ENCODE measurements at regions not wholly inside any gene's neighbourhood (a gene's known extent, or its start where the extent isn't known, plus 50 kb on each side); places are given as distances from the start of the nearest gene placed in this dataset.

DNA sequence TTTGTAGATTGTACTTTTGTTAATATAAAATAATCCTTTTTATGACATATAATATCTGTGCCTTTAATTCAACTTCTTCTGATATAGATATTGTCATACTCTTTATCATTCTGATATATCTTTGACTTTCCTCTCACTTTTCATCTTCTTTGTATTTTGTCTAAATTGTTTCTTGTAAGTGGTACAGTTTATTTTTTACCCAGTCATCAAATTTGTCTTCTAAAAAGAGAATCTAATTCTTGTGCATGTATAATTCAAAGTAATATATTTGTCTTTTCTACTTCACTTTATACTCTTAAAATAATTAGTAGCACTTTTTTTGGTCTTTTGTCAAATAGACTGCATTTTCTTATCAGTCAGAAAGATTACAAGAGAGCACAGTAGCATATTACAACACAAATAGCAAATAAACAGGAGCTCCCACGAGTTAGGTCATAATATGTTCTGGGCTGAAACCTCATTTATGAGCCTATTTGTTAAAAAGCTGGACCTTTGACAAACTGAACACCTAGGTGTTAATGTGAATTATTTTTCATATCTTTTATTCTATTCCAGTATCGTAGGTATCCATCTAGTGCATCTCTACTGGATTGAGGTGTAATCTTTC lies 379.7 kb upstream of the B3GALT2 start:
- intact Hi-C loops (cut with DNase I), result no loop called here
- DNase-seq (ENCODE audit: low spot score), result no peak

DNA sequence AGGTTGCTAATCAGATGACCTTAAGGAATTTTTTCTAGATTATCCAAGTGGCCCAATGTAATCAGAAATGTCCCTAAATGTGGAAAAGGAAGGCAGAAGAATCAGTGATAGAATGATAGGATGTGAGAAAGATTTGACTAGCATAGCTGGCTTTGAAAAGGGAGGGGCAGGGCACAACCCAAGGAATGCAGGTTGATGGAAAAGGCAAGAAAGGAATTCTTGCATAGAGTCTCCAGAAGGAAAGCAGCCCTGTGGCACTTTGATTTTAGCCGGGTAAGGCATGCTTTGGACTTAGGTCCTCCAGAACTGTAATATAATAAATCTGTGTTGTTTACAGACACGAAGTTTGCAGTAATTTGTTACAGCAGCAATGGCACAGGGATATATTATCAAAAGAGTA lies 375.7 kb upstream of the B3GALT2 start:
- DNase-seq (ENCODE audit: low spot score), result no peak
- intact Hi-C loops (cut with DNase I), result no loop called here

DNA sequence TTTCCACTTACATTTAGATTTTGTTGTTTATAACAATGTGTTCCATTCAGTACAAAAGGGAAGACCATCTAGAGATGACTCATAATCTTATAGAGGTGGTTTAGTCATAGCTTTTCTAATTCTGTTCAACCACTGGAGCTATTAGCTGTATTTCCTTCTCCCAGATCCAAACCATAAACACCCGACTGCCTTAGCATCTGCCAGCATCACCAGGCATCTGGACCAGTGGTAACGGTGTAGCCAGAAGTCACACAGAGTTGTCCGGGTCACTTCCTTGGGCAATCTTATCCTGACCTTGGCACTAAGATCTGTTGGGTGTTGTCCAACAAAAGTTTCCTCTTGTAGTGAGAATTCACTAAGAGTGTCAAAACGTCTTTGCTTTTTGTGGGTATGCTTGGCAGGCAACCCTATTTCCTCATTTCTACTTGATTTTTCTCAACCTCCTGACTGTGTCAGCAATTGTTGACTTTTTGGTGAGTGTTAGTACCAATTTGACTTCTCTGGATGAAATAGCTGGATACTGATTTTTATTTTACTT lies 372.1 kb upstream of the B3GALT2 start:
- DNase-seq (ENCODE audit: low spot score), result no peak
- intact Hi-C loops (cut with DNase I), result no loop called here

DNA sequence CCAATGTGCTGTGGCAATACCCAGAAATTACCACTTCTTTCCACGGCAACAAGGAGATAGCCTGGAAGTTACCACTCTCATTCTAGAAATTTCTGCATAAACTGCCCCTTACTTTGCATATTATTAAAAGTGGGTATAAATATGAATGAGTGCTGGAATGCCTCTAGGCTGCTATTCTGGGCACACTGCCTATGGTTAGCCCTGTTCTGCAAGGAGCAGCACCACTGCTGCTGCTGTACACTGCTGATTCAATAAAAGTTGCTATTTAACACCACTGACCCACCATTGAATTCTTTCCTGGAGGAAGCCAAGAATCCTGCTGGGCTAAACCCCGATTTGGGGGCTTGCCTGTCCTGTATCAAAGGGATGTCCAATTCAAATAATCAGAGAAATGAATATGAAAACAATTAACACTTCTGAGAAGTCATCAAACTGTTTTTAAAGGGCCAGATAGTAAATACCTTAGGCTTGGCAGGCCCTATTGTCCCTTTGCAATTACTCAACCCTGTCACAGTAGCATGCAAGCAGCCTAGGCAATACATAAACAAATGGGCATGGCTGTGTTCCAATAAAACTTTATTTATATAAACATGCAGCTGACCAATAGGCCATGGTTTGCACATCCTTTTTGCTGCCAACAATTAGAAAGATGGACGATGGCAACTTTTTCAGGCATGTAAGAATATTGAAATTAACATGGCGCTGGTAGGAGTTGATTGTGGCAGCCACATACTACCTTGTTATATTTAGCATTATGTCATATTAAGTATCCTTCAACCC lies 369.4 kb upstream of the B3GALT2 start:
- intact Hi-C loops (cut with DNase I), result no loop called here

DNA sequence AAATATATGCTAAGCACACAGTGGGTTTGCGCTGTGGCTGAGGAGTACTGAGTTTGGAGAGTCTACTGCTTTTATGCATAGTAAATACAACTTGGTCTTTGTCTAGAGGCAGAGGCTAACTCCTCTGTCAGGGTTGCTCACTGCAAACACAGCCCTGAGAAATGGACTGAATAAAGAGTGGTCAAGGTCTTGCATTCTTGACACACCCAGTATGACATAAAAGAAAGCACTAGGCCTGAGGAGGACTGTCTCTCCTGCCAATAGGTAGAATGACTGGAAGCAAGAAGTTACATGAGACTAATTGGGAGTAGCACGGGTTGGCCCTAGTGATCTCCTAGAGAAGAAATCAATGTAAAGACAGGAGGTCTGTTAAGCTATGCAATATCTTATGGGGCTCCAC lies 367.2 kb upstream of the B3GALT2 start:
- DNase-seq (ENCODE audit: low spot score), result no peak

More for the DNA sequence above, 369.4 kb upstream of the B3GALT2 start:
- no peak for DNase-seq (ENCODE audit: low spot score)

DNA sequence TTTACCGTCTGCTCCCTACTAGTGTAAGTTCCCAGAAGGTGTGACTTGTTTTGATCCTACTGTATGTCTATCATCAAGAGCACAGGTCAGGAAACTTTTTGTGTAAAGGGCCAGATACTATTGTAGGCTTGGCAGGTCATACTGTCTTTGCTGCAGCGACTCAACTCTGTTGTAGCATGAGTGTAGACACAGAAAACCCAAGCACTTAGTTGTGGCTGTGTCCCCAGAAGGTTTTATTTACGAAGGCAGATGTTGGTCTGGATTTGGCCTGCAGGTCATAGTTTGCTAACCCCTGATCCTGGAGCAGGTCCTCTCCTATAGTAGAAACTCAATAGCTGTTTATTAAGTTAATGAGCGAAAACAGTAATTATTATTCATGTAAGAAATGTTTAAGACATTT lies 365.9 kb upstream of the B3GALT2 start:
- intact Hi-C loops (cut with DNase I), result no loop called here
- DNase-seq (ENCODE audit: low spot score), result no peak

More for the DNA sequence above, 367.2 kb upstream of the B3GALT2 start:
- intact Hi-C loops (cut with DNase I), result no loop called here

DNA sequence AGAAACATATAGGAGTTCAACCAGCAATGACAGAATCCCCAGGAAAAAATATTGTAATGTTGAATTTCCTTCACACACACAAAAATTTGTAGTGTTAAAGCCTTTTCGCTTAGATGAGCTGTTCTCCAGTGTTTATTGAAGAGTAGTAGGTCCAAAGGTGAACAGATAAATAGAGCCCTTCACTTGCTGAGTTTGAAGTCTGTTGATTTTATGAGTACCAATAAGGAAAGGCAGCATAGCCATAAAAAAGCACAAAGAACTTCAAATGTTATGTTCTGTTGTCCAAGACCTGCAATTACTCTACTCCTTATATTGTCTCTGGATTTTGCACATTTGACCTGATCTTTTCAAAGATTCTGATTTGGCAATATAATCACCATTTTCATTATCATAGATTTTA lies 362.7 kb upstream of the B3GALT2 start:
- intact Hi-C loops (cut with DNase I), result no loop called here
- no peak for DNase-seq (ENCODE audit: low spot score)

DNA sequence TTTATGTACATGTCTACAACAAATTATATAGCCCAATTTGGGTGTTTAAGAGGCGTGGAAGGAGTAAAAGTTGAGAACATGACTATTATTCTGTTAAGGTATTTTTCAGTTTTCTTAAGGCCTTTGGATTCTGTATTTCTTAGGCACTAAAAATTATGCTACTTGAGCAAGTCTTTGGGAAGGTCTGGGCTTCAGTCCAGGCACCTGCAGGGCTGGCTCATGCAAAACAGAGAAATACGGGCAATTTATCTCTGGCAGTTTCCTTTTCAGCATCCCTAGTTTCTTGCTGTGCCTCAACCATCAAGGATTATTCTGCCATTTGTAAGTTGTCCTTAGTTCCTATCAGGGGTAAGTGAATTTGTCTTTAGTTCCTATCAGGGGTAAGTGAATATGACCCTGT lies 358.8 kb upstream of the B3GALT2 start:
- DNase-seq (ENCODE audit: low spot score), result no peak
- intact Hi-C loops (cut with DNase I), result no loop called here

DNA sequence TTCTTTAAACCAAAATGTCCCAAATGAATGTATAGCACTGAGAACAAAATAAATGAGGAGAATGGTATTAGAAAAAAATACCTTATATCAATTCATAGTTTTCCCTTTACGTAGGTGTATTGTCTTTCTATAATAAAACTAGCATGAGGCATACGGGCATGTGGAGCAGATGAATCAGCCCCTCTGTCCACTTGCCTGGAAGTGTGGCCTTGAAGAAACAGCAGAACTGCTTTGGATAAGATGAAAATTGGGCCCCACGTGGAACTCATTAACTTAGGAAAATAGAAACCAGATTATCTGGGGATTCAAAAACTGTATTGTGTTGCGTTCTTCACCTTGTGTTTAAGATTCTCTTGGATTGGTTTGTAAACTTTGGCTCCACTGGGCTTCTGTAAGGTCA lies 356.8 kb upstream of the B3GALT2 start:
- intact Hi-C loops (cut with DNase I), result no loop called here
- DNase-seq (ENCODE audit: low spot score), result no peak

DNA sequence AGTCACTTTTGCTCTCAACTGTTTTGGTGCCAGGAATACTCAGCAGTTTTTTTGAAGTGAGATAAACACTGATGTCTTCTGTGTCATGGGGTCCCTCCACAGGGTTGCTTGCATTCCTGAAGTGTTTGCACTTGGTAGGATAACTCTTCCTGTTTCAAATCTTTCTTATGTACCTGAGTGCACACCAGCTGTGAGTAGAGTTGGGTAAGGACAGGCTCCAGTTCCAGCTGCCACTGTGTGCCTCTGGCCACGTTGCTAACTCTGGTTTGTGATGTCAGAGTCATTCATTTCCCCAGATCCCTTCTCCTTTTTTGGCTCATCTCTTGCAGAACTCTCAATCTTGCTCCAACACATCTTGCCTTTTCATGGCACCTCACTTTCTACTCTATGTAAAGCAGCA lies 356.3 kb upstream of the B3GALT2 start:
- intact Hi-C loops (cut with DNase I), result no loop called here
- DNase-seq (ENCODE audit: low spot score), result no peak

DNA sequence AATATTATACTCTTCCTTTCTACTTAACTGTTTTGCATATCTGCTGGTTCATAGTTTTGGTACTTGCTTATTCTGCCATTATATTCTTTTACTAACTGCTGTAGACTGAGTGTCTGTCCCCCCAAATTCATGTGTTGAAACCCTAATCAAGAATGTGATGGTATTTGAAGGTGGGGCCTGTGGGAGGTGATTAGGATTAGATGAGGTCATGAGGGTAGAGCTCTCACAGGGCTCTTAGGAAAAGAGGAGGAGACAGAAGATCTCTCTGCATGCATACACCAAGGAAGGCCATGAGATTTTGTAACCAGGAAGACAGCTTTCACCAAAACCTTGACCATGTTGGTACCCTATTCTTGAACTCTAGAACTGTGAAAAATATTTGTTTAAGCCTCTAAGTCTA lies 354.1 kb upstream of the B3GALT2 start:
- intact Hi-C loops (cut with DNase I), result no loop called here
- DNase-seq (ENCODE audit: low spot score), result no peak

DNA sequence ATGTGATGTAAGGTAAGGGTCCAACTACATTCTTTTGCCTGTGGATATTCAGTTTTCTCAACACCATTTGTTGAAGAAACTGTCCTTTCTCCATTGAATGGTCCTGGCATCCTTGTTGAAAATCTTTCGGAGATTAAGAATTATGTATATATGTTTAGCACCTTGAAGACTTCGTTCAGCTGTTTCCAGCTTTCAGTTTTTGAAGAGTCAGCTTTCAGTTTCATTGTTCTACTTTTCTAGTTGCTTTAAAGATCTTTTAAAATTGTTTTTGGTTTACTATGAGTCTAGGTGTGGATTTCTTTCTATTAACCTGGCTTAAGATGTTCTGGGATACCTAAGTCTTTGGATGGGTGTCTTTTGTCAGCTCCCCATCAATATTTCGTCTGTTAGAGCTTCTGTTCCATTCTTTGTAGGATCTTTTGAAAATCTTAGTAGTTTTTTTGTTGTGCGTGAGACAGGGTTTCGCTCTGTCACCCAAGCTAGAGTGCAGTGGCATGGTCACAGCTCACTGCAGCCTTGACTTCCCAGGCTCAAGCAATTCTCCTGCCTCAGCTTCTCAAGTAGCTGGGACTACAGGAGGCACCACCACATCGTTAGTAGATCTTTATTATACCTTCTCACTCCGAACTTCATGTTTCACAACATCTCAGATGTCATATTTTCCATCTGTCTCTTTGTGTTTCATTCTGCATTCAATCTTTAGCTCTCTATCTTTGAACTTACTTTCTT lies 353.5 kb upstream of the B3GALT2 start:
- DNase-seq (ENCODE audit: low spot score), result no peak
- intact Hi-C loops (cut with DNase I), result no loop called here

DNA sequence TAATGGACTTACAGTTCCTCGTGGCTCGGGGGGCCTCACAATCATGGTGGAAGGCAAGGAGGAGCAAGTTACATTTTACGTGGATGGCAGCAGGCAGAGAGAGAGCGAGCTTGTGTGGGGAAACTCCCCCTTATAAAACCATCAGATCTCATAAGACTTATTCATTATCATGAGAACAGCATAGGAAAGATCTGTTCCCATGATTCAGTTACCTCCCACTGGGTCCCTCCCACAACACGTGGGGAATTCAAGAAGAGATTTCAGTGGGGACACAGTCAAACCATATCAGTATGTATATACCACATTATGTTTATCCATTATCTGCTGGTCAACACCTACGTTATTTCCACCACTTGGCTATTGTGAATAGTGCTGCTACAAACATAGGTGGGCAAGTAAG lies 352.3 kb upstream of the B3GALT2 start:
- intact Hi-C loops (cut with DNase I), result no loop called here
- no peak for DNase-seq (ENCODE audit: low spot score)

DNA sequence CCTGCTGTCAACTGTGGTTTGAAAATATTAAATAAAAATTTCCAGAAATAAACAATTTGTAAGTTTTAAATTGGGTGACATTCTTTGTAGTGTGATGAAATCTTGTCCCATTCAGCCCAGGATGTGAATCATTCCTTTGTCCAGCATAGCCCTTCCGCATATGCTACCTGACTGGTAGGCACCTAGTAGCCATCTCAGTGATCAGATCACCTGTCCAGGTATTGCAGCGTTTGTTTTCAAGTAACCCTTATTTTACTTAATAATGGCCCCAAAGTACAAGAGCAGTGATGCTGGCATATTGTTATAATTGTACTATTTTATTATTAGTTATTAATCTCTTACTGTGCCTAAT lies 351.6 kb upstream of the B3GALT2 start:
- DNase-seq (ENCODE audit: low spot score), result no peak
- intact Hi-C loops (cut with DNase I), result no loop called here

DNA sequence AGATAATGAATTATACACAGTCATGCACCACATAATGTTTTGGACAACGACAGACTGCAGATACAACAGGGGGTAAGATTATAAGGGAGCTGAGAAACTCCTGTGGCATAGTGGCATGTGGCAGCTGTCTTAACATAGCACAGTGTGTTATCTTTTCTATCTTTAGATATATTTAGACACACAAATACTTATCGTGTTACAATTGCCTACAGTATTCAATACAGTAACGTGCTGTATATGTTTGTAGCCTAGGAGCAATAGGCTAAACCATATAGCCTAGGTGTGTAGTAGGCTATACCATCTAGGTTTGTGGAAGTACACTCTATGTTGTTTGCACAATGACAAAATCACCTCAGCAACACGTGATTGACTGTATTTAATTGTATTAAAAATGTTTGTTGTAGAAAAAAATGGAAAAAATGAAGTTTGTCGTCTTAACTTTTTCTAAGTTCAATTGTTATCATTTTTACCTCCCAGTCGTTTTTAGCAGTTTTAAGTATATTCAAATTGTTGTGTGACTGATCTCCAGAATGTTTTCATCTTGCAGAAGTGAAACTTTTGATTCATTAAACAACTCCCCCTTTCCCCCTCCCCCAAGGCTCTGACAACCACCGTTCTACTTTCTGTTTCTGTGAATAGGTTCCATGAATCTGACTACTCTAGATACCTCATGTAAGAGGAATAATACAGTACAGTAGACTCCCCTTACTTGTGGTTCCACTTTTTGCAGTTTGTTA lies 351.0 kb upstream of the B3GALT2 start:
- DNase-seq (ENCODE audit: low spot score), result no peak
- intact Hi-C loops (cut with DNase I), result no loop called here

DNA sequence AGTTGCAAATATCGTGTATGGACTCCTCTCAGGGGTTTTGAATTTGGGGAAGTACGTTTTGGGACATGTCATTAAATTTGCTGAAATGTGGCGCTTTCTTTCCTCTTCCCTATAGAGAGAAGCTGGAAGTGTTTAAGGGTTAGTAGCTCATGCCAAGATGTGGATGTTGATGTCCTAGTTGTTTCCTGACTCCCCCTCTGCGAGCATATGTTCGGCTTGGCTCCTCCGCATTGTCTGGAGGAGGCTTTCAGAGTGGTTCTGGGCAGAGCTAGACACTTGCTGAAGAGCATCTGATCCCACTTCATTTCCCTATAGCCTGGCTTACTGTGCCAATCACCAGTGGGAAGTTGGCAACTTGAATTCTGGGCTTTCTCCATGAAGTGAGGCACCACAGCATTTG lies 347.4 kb upstream of the B3GALT2 start:
- no peak for DNase-seq (ENCODE audit: low spot score)
- intact Hi-C loops (cut with DNase I), result no loop called here

DNA sequence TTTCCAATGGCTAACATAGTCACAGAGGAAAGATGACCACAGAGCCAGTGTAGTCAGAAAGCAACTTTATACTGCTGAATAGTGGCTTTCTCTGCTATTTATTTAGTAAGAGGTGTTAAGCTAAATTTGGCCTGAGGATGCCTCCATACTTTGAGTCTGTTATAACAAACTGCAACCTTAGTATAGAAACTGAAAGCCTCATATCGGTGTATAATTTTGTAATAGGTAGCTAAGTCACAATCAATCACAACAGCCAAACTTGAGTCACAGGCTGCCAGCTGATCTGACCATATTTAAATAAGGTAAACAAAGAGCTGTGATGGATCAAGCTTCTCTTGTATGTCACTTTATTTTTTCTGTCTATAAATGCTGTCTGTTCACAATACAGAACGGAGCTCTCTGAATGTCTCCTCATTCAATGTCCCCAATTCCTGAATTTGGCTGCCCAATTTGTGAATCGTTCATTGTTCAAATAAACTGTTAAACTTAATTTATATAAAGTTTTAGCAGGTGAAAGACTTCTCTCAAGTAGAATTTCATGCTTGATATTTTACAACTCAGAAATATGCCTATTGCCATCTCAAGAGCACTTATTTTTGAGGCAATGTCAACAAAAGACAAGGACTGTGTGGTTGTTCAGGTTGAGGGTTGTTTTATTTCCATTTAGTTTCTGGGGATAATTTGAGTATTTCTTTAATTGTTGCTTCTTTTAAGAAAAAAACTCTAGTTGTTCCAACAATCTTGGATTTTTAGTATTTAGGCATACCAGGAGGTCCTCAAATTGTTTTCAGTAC lies 339.7 kb upstream of the B3GALT2 start:
- no peak for DNase-seq (ENCODE audit: low spot score)
- intact Hi-C loops (cut with DNase I), result loop anchor here in 1 of 2 donors (10.0 kb wide), 1 partner anchor 329 kb away; no protein-coding TSS in a partner anchor

DNA sequence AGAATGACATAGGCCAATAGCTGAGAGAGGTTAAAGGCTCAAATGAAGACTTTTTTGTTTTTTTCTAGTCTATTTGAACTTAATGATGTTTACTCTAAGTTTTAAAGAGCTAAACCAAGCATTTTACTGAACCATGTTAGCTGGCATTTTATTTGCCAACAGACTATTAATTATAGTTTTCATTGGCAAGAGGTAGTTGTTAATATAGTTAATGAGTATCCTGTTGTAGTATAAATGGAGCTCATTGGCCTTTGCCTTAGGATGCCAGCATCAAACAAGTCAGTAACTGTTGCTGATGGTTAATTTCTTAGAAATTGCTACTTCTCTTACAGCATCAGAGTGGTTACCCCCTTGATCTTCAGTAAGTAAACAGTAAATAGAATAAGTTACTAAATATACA lies 339.0 kb upstream of the B3GALT2 start:
- intact Hi-C loops (cut with DNase I), result loop anchor here in 1 of 2 donors (10.0 kb wide), 1 partner anchor 329 kb away; no protein-coding TSS in a partner anchor
- DNase-seq (ENCODE audit: low spot score), result no peak

DNA sequence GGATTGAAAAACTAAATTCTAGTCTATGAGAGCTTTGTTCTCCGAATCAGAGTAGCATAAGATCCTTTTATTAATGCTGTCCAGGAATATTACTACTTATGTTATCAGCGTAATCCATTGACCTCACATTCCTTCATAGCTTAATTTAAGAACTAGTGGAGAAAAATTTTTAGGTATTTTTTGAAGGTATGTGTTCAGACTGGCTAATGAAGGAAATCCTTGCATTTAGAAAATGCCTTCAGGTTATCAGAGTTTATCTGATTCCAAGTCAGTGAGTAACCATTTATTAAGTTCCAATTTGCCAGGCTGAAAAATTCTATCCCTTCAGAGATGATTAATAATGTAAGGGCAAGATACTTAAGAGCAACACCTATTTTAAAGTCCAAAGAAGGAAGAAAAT lies 338.2 kb upstream of the B3GALT2 start:
- no peak for DNase-seq (ENCODE audit: low spot score)
- intact Hi-C loops (cut with DNase I), result loop anchor here in 1 of 2 donors (10.0 kb wide), 1 partner anchor 330 kb away; no protein-coding TSS in a partner anchor

Measured in posterior vena cava (tissue), 2 donors.